Psoas muscle (tissue), 7 donors: ENCODE measurements at regions not wholly inside any gene's neighbourhood (a gene's known extent, or its start where the extent isn't known, plus 50 kb on each side); places are given as distances from the start of the nearest gene placed in this dataset.

Experiments used
- ATAC-seq, 4 donors: fragments of 200-7000 bp; cut with Tn5 transposase; one replicate each; pipeline ENCODE4 v1.9.1; 2020; ENCODE audit warnings: moderate library complexity in 3 of 4, mild to moderate bottlenecking in 2 of 4
- DNase-seq, 2 donors: peaks; one replicate each; pipeline ENCODE4 v3.0.0-alpha.2; 2020
- H3K27ac ChIP-seq: fragments of 200-600 bp; one replicate; pipeline ENCODE4 v1.8.0; 2022
- H3K27me3 ChIP-seq, 3 donors: fragments of 200-600 bp in 1 of 3; one replicate each; pipeline versions ENCODE4 v1.6.1 to v1.8.0; 2013 to 2022; ENCODE audit warnings: low read length in 2 of 3, mild to moderate bottlenecking in 2 of 3, moderate library complexity in 1 of 3; ENCODE audit not compliant: insufficient read depth in 3 of 3
- H3K36me3 ChIP-seq, 2 donors: fragments of 200-600 bp in 1 of 2; one replicate each; pipeline versions ENCODE4 v1.6.1 to v1.8.0; 2013 to 2022; ENCODE audit warnings: low read depth in 1 of 2, mild to moderate bottlenecking in 1 of 2, moderate library complexity in 1 of 2; ENCODE audit not compliant: insufficient read depth in 1 of 2
- H3K4me1 ChIP-seq: fragments of 200-600 bp; one replicate; pipeline ENCODE4 v1.8.0; 2022
- H3K4me3 ChIP-seq: fragments of 200-600 bp; one replicate; pipeline ENCODE4 v1.8.0; 2022; ENCODE audit warnings: mild to moderate bottlenecking
- H3K9me3 ChIP-seq: fragments of 200-600 bp; one replicate; pipeline ENCODE4 v1.8.0; 2022
- CTCF ChIP-seq: fragments of 200-600 bp; IDR thresholded peaks from one replicate; pipeline ENCODE4 v1.8.0; 2022; ENCODE audit warnings: antibody characterized with exemption
- WGBS, 3 donors: extraction: QIAGEN DNeasy Blood & Tissue Kit; methylation state at CpG; one replicate each; pipeline versions ENCODE4 v1.1.6 to v1.1.7; 2013; 5-methylcytosine and 5-hydroxymethylcytosine counted together
- intact Hi-C, 2 donors: fragments of 100-400 bp; cut with DNase I; formaldehyde crosslinking; loops; one replicate each; pipeline versions ENCODE4 v1.11.0 to v1.14.2; 2022
- donor health status: healthy with polysubstance abuse.
- donor health status: DM: no; HTN: no; CAD: no; lungs with moderate emphysema.
- donor health status: Bipolar disorder and iron deficiency.
- donor health status: healthy.
- donor health status: DM: yes; HTN: yes; CAD: no.
- donor health status: DM: no; HTN: no; CAD: no.
- donor health status: DM: yes; HTN: yes; CAD: no.

- intact Hi-C loops: no loop called here
- 96 to 99% (median 96%) methylated on average over 5 of the region's 5 CpGs for WGBS, 3 donors
- no peak overlapping the region for H3K4me3 ChIP-seq
- DNase-seq: no peak
- ATAC-seq: no peak
- no peaks in the 10 kb centered on the region for H3K9me3 ChIP-seq
- H3K27ac ChIP-seq: no peak overlapping the region
- no peaks in the 10 kb centered on the region for H3K36me3 ChIP-seq
- H3K27me3 ChIP-seq: peaks cover 2 to 29% (median 4%) of the 10 kb centered on the region in 3 donors
- no peaks in the 10 kb centered on the region for H3K4me1 ChIP-seq
- no peak for TF ChIP-seq CTCF
Observed at GRCh38 chr9:88074931-88075330, 63.3 kb downstream of the SPATA31C2 start.

- 94 to 95% (median 95%) methylated on average over 2 of the region's 2 CpGs for WGBS, 3 donors
- DNase-seq (no peak), ATAC-seq (no peak)
- no peak for TF ChIP-seq CTCF
- H3K4me3 ChIP-seq: no peak overlapping the region
- H3K4me1 ChIP-seq: no peaks in the 10 kb centered on the region
- no peak overlapping the region for H3K27ac ChIP-seq
- peaks cover 2 to 29% (median 4%) of the 10 kb centered on the region in 3 donors for H3K27me3 ChIP-seq
- H3K9me3 ChIP-seq: no peaks in the 10 kb centered on the region
- no peaks in the 10 kb centered on the region for H3K36me3 ChIP-seq
- intact Hi-C loops: no loop called here
Observed at GRCh38 chr9:88072831-88073375, 65.4 kb downstream of the SPATA31C2 start.

- Histone ChIP-seq H3K27ac (no peak overlapping the region), H3K4me3 (no peak overlapping the region), H3K4me1 (no peaks in the 10 kb centered on the region), H3K9me3 (no peaks in the 10 kb centered on the region), H3K27me3 (peaks cover 2 to 16% (median 4%) of the 10 kb centered on the region in 3 donors), H3K36me3 (no peaks in the 10 kb centered on the region)
- DNase-seq (no peak), ATAC-seq (no peak)
- TF ChIP-seq CTCF: no peak
- WGBS, 3 donors: 52 to 62% (median 56%) methylated on average over 2 of the region's 2 CpGs
- intact Hi-C loops: no loop called here
Observed at GRCh38 chr9:88071331-88071730, 66.9 kb downstream of the SPATA31C2 start.

- intact Hi-C loops: no loop called here
- ATAC-seq (no peak), DNase-seq (no peak)
- H3K36me3 ChIP-seq: no peaks in the 10 kb centered on the region
- no peaks in the 10 kb centered on the region for H3K27me3 ChIP-seq
- no peak overlapping the region for H3K27ac ChIP-seq
- no peaks in the 10 kb centered on the region for H3K9me3 ChIP-seq
- WGBS, 3 donors: 68 to 79% (median 69%) methylated on average over 3 of the region's 3 CpGs
- H3K4me1 ChIP-seq: no peaks in the 10 kb centered on the region
- TF ChIP-seq CTCF: no peak
- H3K4me3 ChIP-seq: no peak overlapping the region
Observed at GRCh38 chr9:88065619-88066018, 72.7 kb downstream of the SPATA31C2 start.

GRCh38 chr9:88064554-88064953 lies 73.7 kb downstream of the SPATA31C2 start:
- intact Hi-C loops: no loop called here
- Histone ChIP-seq H3K9me3 (no peaks in the 10 kb centered on the region), H3K27me3 (no peaks in the 10 kb centered on the region), H3K27ac (no peak overlapping the region), H3K4me3 (no peak overlapping the region), H3K4me1 (no peaks in the 10 kb centered on the region), H3K36me3 (no peaks in the 10 kb centered on the region)
- ATAC-seq: no peak
- WGBS, 3 donors: 46 to 56% (median 56%) methylated on average over 4 of the region's 4 CpGs
- no peak for DNase-seq
- no peak for TF ChIP-seq CTCF
